Coronary artery (tissue), 2 donors: ENCODE measurements at regions not wholly inside any gene's neighbourhood (a gene's known extent, or its start where the extent isn't known, plus 50 kb on each side); places are given as distances from the start of the nearest gene placed in this dataset.

Experiments
- DNase-seq: peaks from one replicate; pipeline ENCODE4 v3.0.0-alpha.2; 2017; ENCODE audit warnings: low spot score
- H3K27ac ChIP-seq, 2 donors: fragments of 200-600 bp; sonication (generic); one replicate each; pipeline ENCODE4 v1.5.1; 2016 to 2019
- H3K4me3 ChIP-seq: fragments of 200-600 bp; sonication (generic); 2 replicates; pipeline ENCODE4 v1.5.1; 2016; ENCODE audit warnings: mild to moderate bottlenecking, moderate library complexity
- TF ChIP-seq, protein P1 (sequence below): fragments of 200-600 bp; sonication (generic); IDR thresholded peaks from one replicate; pipeline ENCODE4 v1.5.1; 2019; ENCODE audit warnings: antibody characterized with exemption

DNA sequence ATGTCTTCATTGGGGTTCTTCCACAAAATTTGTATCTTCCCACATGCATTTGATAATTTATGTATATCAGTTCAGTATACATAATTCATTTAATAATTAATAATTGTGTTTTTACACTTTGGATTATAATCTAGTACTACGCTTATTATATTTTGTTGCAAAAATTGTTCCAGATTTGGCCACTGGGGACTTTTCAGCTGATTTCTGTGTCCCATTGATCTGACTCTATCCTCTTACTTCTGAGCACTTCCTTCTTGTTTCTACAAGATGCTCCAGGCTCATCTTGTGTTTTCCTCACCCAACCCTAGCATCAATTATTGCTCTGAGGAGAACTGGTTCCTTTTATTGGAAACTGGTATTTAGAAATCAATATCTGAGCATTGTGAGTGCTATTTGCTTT is 215.3 kb upstream of the CDH19 start:
- Histone ChIP-seq H3K4me3 (no peak overlapping the region), H3K27ac (no peak overlapping the region)
- TF ChIP-seq, protein P1, sequence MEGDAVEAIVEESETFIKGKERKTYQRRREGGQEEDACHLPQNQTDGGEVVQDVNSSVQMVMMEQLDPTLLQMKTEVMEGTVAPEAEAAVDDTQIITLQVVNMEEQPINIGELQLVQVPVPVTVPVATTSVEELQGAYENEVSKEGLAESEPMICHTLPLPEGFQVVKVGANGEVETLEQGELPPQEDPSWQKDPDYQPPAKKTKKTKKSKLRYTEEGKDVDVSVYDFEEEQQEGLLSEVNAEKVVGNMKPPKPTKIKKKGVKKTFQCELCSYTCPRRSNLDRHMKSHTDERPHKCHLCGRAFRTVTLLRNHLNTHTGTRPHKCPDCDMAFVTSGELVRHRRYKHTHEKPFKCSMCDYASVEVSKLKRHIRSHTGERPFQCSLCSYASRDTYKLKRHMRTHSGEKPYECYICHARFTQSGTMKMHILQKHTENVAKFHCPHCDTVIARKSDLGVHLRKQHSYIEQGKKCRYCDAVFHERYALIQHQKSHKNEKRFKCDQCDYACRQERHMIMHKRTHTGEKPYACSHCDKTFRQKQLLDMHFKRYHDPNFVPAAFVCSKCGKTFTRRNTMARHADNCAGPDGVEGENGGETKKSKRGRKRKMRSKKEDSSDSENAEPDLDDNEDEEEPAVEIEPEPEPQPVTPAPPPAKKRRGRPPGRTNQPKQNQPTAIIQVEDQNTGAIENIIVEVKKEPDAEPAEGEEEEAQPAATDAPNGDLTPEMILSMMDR, result no peak
- no peak for DNase-seq

- TF ChIP-seq, protein P1, result no peak
- DNase-seq, result no peak
- H3K27ac ChIP-seq, result no peak overlapping the region
- no peak overlapping the region for H3K4me3 ChIP-seq
These were observed 209.2 kb upstream of the CDH19 start for GRCh38 chr18:66813138-66813537.

GRCh38 chr18:66795051-66795450 is 191.2 kb upstream of the CDH19 start:
- TF ChIP-seq, protein P1, result no peak
- Histone ChIP-seq H3K27ac (no peak overlapping the region), H3K4me3 (no peak overlapping the region)
- no peak for DNase-seq

DNA sequence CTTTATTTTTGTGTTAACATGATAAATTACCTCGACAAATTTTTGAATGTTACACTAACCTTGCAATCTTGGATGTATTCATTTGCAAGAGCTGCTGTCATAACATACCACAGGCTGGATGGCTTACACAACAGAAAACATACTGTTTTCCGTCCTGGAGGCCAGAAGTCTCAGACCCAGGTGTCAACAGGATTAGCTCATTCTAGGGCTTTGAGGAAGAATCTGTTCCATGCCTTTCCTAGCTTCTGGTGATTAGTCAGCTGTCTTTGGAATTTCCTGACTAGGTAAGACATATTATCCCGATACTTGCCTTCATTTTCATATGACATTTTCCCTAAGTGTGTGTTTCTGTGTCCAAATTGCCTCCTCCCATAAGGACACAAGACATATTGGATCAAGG is 188.6 kb upstream of the CDH19 start:
- no peak overlapping the region for H3K27ac ChIP-seq
- no peak for DNase-seq

DNA sequence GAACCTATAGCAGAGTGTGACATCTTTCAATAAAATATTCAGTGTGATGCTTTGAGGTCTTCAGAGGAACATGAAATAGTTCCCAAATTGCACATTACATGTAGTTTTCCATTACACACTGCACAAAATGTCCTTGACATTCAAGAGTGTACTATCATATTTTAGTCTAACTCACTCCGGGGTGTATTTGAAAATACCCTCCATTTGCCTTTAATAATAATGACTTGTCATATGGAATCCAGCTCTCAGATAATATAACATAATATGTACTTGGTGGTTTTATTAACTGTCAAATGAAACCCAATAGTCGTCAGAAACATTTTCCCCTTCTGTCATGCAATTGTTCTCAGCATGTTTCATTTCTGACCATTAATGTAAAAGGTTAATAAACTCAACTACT is 176.7 kb upstream of the CDH19 start:
- Histone ChIP-seq H3K4me3 (no peak overlapping the region), H3K27ac (no peak overlapping the region)
- DNase-seq, result no peak
- TF ChIP-seq, protein P1, result no peak

More for the DNA sequence above, 188.6 kb upstream of the CDH19 start:
- TF ChIP-seq, protein P1, result no peak
- H3K4me3 ChIP-seq, result no peak overlapping the region

DNA sequence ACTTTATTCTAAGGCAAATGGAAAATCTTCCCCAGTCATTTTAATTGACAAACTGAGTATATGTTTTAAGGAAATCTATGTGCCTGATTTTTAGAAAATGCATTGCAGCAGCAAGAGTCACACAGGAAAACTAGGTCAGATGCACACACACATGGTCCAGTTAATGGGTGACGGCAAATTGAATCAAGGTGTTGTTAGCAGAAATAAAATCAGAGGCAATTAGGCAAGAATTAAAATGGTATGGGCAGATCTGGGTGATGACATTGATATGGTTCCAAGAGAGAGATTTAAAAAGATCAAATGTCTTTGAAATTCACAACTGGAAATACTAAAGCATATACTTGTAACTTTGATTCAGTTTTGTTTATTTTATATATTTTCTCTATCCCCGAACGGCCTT is 174.2 kb upstream of the CDH19 start:
- DNase-seq, result no peak
- TF ChIP-seq, protein P1, result no peak
- Histone ChIP-seq H3K27ac (no peak overlapping the region), H3K4me3 (no peak overlapping the region)

DNA sequence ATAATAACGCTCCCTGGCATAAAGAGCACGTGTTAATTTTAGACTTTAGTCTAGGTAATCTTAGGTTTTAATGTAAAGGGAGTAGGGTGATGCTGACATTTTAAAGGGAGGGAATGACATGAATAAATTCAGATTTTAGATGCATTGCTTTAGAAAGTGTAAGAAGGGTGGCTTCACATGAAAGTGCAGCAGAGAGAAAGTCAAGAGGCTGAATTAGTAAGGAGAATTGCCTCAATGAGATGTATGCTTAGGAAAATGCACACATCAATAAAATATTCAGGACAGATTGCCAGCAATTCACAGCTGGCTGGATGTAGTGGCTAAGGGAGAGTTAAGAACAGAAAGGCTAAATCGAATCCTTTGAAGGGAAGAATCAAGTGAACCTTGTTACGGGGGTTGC is 165.5 kb upstream of the CDH19 start:
- no peak for DNase-seq
- TF ChIP-seq, protein P1, result no peak
- H3K27ac ChIP-seq, result no peak overlapping the region
- H3K4me3 ChIP-seq, result no peak overlapping the region
